ENCODE measurements at regions not wholly inside any gene's neighbourhood (a gene's known extent, or its start where the extent isn't known, plus 50 kb on each side); places are given as distances from the start of the nearest gene placed in this dataset.
"Not testable (repeated sequence)": the region's sequence is repeated elsewhere in the genome, so short reads cannot be mapped to it uniquely, and the experiment has no call there.

DNA sequence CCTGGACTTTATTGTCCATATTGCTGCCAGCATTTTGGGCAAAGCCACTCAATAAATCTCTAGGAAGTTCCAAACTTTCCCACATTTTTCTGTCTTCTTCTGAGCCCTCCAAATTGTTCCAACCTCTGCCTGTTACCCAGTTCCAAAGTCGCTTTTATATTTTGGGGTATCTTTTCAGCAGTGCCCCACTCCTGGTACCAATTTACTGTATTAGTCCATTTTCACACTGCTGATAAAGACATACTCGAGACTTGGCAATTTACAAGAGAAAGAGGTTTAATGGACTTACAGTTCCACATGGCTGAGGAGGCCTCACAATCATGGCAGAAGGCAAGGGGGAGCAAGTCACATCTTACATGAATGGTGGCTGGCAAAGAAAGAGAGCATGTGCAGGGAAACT is 53.4 kb downstream of the AHSP start:
- intact Hi-C loops (cut with DNase I); DNase-seq (ENCODE audit: low spot score): not testable (repeated sequence)

DNA sequence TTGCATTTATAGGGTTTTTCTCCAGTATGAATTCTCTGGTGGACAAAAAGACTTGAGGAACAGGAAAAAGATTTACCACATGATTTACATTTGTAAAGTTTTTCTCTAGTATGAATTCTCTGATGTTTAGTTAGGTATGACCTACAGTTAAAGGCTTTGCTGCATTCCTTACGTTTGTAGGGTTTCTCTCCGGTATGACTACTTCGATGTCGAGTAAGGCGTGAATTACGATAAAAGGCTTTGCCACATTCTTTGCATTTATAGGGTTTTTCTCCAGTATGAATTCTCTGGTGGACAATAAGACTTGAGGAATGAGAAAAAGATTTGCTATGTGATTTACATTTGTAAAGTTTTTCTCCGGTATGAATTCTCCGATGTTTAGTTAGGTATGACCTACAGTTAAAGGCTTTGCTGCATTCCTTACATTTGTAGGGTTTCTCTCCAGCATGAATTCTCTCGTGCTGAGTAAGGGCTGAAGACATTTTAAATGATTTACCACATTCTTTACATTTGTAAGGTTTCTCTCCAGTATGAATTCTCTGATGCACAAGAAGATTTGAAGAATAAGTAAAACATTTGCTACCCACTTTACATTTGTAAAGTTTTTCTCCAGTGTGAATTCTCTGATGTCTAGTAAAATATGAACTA is 74.2 kb downstream of the AHSP start:
- intact Hi-C loops (cut with DNase I); DNase-seq (ENCODE audit: low spot score): not testable (repeated sequence)

DNA sequence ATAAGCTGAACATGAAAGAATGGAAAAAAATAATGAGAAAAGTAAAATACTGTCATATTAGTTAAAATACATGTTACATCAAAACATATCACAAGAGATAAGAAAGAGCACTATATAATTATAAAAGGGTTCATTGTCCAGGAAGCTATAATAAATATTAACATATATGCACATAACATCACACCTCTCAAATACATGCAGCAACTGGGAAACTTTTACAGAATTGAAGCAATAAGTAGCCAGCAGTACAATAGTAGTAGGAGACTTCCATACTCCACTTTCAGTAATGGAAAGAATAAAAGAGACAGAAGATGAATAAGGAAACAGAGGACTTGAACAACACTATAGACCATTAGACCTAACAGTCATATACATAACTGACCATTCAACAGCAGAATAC is 90.4 kb downstream of the AHSP start:
- intact Hi-C loops (cut with DNase I) = no loop called here
- no peak for DNase-seq (ENCODE audit: low spot score)

DNA sequence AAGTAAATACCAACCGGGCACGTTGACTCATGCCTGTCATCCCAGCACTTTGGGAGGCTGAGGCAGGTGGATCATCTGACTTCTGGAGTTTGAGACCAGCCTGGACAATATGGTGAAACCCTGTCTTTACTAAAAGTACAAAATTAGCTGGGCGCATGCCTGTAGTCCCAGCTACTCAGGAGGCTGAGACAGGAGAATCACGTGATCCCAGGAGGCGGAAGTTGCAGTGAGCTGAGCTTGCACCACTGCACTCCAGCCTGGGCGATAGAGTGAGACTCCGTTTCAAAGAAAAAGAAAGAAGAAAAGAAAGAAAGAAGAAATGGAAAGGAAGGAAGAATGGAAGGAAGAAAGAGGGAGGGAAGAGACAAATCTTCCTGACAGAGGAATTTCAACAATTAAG is 108.7 kb downstream of the AHSP start:
- DNase-seq (ENCODE audit: low spot score) = no peak
- intact Hi-C loops (cut with DNase I) = no loop called here

DNA sequence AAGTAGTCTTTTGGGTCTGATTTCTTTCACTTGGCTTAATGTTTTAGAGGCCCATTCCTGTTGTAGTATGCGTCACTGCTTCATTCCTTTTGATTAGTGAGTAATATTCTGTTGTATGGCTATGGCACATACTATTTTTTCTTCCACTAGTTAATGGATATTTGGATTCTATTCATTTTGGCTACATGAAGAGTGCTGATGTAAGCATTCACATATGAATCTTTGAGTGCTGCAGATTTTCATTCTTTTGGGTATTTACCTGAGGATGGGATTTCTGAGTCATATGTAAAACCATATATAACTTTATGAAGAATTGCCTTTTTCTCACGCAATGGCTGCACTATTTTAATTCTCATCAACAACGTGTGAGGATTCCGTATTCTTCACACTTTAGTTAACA is 113.6 kb downstream of the AHSP start:
- DNase-seq (ENCODE audit: low spot score) = no peak

DNA sequence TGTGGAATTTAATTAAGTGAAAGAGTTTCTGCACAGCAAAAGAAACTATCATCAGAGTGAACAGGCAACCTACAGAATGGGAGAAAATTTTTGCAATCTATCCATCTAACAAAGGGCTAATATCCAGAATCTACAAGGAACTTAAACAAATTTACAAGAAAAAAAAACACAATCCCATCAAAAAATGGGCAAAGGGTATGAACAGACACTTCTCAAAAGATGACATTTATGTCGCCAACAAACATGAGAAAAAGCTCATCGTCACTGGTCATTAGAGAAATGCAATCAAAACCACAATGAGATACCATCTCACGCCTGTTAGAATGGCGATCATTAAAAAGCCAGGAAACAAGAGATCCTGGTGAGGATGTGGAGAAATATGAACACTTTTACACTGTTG is 128.0 kb downstream of the AHSP start:
- intact Hi-C loops (cut with DNase I); DNase-seq (ENCODE audit: low spot score): not testable (repeated sequence)

More for the DNA sequence above, 113.6 kb downstream of the AHSP start:
- intact Hi-C loops (cut with DNase I) = no loop called here

DNA sequence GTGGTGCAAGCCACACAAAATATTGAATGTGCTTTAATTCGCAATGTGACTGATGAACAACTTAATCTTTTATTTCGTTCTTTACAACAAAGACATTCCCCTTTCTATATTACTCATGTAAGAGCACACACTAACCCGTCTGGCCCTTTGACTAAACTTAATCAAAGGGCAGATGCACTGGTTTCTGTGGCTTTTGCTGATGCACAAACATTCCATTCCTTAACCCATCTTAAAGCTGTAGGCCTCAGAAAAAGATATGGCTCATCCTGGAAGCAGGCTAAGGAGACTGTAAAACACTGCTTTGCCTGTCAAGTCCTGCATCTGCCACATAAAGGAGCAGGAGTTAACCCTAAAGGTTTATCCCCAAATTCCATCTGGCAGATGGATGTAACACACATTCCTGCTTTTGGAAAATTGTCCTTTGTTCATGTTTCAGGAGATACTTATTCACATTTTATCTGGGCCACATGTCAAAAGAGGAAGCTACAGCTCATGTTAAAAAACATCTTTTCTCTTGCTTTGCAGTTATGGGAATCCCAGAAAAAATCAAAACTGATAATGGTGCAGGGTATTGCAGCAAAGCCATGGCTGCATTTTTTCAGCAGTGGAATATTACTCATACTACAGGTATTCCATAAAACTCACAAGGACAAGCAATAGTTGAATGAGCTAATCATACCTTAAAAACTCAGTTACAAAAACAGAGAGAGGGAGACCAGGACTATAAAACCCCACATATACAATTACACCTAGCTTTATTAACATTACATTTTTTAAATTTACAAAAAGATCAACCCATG is 137.2 kb downstream of the AHSP start:
- intact Hi-C loops (cut with DNase I) = no loop called here
- no peak for DNase-seq (ENCODE audit: low spot score)

DNA sequence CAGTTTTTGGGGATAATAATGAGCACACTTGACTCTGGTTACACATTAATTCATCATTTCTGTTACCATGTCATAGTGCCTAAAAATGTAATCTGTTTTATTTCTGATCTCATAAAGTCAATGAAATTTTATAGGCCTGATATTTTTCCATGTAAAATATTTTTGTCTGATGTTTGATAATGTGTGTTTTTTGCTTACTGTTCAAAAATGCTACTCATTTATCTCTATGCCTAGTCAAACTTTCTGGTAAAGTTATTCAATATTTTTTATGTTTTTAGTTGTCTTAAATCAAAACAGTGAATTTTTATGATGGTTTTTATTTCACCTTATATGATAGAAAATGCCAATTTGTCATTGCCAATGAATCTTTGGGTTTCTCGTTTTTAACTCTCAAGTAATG is 147.0 kb downstream of the AHSP start:
- DNase-seq (ENCODE audit: low spot score) = no peak
- intact Hi-C loops (cut with DNase I) = no loop called here

DNA sequence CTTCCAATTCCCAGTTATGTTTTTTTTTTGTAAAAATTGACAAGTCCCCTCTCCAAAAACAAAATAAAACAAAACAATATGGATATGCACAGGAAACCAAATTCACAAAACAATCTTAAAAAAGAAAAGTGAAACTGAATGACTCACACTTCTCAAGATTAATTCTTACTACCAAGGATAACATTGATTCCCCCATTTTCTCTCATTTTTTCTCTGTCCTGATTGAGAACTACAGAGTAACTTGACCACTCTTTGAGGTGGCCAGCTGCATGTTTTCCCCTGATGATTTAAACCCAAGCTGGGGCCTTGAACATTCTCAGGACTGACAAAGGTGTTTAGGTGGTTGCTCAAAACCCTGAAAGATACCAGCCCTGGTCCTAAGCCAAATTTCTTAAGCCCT is 149.0 kb downstream of the AHSP start:
- DNase-seq (ENCODE audit: low spot score) = no peak

DNA sequence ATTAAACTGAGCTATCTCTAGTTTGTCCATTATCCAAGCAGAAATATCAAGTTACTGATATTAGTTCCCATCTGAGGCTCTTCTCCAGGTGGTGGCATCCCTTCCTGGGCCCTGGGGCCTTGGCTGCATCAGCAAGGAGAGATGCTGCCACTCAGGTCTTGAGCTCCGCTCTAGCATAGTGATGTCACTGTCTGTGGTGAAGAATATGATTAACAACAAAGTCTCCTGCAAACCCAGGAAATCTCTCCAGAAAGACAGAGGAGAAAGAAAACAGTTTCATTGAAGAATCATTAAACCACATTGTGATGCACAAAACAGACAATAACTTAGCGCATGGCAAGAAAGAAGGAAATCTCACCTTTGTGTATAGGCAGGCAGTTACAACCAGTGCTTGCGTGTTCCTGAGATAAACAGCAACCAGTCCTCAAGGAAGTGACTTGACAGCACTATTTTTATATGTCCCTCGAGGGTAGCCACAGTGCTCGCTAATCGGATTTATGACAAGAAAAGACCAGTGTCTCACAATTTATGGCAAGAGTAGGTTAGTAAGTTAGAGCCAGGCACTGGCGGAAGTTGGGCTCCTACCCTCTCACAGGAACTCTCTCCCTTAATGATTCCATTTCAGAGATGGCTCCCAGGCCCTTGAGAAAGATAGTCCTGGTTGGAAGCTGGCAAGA is 151.1 kb downstream of the AHSP start:
- DNase-seq (ENCODE audit: low spot score) = no peak
- intact Hi-C loops (cut with DNase I) = no loop called here

More for the DNA sequence above, 149.0 kb downstream of the AHSP start:
- intact Hi-C loops (cut with DNase I) = no loop called here

DNA sequence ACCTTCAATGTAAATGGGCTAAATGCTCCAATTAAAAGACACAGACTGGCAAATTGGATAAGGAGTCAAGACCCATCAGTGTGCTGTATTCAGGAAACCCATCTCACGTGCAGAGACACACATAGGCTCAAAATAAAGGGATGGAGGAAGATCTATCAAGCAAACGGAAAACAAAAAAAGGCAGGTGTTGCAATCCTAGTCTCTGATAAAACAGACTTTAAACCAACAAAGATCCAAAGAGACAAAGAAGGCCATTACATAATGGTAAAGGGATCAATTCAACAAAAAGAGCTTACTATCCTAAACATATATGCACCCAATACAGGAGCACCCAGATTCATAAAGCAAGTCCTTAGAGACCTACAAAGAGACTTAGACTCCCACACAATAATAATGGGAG is 161.6 kb downstream of the AHSP start:
- DNase-seq (ENCODE audit: low spot score); intact Hi-C loops (cut with DNase I): not testable (repeated sequence)

DNA sequence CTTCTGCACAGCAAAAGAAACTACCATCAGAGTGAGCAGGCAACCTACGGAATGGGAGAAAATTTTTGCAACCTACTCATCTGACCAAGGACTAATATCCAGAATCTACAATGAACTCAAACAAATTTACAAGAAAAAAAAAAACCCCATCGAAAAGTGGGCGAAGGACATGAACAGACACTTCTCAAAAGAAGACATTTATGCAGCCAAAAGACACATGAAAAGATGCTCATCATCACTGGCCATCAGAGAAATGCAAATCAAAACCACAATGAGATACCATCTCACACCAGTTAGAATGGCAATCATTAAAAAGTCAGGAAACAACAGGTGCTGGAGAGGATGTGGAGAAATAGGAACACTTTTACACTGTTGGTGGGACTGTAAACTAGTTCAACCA is 164.6 kb downstream of the AHSP start:
- intact Hi-C loops (cut with DNase I); DNase-seq (ENCODE audit: low spot score): not testable (repeated sequence)

DNA sequence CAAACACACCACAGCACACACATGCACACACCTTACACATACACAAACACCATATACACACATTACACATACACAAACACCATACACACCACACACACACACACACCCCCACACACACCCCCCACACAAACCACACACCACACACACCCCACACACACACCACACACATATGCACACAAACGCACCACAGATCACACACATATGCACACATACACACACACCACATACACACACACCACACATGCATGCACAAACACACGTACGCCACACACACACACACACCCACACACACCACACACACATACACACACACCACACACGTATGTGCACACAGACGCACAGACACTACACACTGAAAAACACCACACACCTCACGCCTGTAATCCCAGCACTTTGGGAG is 166.0 kb downstream of the AHSP start:
- no peak for DNase-seq (ENCODE audit: low spot score)
- intact Hi-C loops (cut with DNase I) = no loop called here

DNA sequence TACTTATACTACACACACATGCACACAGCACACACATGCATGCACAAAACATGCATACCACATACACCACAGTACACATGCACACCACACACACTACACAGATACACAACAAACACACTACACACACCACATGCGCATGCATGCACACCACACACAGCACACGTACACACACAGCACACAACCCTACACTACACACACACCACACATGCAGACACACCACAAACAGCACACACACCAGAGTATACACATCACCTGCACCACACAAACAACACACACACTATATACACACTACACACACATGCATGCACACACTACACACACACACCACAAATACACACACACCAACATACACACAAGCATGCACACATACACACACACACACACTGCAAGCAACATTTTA is 166.8 kb downstream of the AHSP start:
- intact Hi-C loops (cut with DNase I) = no loop called here

DNA sequence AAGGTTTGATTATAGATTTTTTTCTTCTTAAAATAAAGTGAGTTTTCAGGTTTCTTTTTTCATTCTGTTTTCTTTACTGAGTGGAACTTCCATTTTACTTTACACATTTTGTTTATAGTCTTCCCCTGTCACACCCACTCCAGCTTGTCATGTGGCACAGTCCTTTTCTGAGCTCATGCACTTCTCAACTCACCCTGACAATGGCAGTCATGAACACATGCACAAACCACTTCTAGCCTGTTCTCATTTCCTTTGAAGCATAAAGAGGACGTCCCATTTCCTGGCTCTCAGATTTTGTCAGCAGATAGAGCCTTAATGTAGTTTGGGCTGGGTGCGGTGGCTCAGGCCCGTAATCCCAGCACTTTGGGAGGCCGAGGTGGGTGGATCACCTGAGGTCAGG is 168.0 kb downstream of the AHSP start:
- intact Hi-C loops (cut with DNase I) = no loop called here

More for the DNA sequence above, 166.8 kb downstream of the AHSP start:
- DNase-seq (ENCODE audit: low spot score) = no peak

DNA sequence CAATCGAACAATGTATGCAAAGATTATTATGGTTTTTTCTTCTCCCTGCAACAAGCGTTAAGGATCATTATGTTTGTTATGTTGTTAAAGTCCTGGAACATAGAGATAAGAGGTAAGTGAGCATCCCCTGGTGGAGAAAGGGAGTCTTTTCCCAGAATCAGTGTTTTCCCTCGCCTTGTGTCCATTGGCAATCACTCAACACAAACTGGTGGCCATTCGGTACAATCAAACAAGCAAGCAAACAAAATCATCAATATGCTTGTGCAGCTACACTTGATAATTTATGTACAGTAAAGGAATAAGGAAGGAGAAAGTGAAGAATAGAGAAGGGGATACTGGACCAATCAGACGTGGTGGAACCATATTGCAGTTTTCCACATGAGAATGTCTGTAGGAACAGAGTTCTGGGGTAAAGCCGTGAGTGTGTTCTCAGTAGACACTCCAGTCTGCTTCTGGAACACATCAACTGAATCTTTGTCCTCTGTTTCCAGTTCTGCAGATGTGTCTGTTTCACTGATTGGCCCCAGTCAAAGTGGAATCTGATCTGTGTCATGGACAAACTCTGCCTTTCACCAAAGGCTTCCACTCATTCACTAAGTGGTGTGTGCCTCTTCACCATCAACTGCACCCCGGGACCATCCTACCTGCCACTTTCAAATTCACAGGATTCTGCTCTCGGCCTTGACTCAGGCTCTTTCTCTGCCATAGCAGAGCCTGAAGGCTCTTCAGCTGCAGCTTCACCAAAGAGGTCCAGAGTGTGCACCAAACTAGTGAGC is 169.5 kb downstream of the AHSP start:
- intact Hi-C loops (cut with DNase I) = no loop called here
- DNase-seq (ENCODE audit: low spot score) = no peak

More for the DNA sequence above, 168.0 kb downstream of the AHSP start:
- DNase-seq (ENCODE audit: low spot score) = no peak

DNA sequence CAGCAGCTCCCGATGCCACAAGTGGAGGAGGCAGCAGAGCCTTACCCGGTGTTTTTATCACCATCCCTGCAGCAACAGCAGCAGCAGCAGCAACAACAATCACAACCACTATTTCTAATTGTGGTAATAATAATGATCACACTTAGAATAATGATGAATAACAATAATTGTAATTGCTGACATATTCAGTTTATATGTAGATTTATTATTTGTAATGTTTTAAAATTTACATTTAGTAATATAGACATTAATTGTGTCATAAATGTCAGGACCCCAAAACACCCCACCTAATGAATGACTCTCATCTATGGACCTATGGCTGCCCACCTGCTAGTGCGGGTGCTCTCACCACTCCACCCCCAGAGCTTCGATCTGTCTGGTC is 170.0 kb downstream of the AHSP start:
- intact Hi-C loops (cut with DNase I) = no loop called here
- no peak for DNase-seq (ENCODE audit: low spot score)

DNA sequence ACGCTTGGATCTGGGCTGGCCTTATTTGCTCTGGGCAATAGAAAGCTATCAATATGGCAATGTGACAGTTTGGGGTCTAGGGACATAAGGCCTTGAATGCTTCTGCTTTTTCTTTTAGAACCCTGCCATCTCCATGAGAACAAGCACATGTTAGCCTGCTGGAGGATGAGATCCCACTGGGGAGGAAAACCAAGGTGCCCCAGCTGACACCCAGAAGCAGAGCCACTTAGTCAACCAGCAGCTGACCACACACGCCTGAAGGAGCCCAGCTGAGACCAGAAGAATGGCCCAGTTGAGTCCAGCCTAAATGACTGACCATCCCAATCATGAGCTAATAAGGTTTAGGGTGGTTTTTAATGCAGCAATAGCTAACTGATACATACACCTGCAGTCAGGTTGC is 171.2 kb downstream of the AHSP start:
- intact Hi-C loops (cut with DNase I) = no loop called here

DNA sequence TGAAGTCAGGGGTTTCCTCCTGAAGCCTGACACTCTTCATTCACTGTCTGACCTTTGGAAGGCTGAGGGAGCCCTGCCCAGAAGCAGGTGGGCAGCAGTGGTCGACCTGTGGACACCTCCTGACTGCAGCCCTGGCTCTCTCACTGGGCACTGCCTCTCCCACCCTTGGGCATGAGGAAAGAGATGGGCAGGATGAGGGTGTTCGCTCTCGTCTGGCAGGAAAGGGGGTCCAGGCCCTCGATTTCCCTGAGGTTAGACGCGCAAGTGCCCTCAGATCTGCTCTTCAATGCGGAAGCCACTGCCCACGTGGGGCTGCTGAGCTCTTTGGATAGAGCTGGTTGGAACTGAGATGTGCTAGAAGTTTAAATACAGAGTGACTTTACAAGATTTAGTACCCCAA is 171.9 kb downstream of the AHSP start:
- no peak for DNase-seq (ENCODE audit: low spot score)
- intact Hi-C loops (cut with DNase I) = no loop called here

More for the DNA sequence above, 171.2 kb downstream of the AHSP start:
- DNase-seq (ENCODE audit: low spot score) = no peak

DNA sequence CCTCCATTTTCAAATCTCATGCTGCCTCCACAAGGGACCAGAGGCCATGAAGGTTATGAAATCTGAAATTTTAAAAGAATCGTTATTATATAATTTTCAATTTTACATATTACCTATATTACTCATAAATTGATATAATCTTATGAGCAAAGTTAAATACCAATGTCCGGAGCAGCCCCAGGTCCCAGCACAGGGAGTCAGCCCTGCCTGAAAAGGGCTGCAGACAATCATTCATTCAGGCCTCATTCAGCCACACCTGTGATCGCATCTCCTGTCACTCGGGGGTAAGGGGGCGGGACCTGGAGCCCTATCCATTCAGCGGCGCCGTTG is 172.5 kb downstream of the AHSP start:
- DNase-seq (ENCODE audit: low spot score) = no peak
- intact Hi-C loops (cut with DNase I) = loop anchor here (10.0 kb wide), 1 partner anchor 195 kb away; the partner anchor contains the start of gene RUSF1

Measured in cardiac septum (tissue), 1 donor.